8988T (cell line): ENCODE measurements at regions not wholly inside any gene's neighbourhood (a gene's known extent, or its start where the extent isn't known, plus 50 kb on each side); places are given as distances from the start of the nearest gene placed in this dataset.

Source experiments
- DNase-seq: peaks from one replicate; pipeline ENCODE4 v3.0.0; 2011

- DNase-seq, result no peak
Observed at GRCh38 chr2:64831977-64832328, 157.2 kb upstream of the SLC1A4 start.

DNA sequence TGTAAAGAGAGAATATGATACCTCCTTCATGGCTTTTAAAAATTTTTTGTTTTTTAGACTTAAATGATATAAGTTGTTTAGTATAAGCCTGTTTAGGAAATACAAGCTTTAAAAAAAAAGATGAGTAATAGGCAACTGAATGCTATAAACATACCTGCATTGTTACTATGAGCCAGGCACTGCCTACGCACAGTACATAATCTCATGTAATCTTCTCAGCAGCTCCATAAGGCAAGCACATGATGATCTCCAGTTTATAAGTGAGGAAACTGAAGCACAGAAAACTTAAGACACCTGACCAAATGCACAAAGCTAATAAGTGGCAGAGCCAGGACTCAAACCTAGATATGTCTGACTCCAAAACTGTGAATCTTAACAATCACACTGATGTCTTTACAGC lies 156.3 kb upstream of the SLC1A4 start:
- DNase-seq, result no peak

- DNase-seq, result no peak
Observed at GRCh38 chr2:64836566-64836965, 152.6 kb upstream of the SLC1A4 start.

DNA sequence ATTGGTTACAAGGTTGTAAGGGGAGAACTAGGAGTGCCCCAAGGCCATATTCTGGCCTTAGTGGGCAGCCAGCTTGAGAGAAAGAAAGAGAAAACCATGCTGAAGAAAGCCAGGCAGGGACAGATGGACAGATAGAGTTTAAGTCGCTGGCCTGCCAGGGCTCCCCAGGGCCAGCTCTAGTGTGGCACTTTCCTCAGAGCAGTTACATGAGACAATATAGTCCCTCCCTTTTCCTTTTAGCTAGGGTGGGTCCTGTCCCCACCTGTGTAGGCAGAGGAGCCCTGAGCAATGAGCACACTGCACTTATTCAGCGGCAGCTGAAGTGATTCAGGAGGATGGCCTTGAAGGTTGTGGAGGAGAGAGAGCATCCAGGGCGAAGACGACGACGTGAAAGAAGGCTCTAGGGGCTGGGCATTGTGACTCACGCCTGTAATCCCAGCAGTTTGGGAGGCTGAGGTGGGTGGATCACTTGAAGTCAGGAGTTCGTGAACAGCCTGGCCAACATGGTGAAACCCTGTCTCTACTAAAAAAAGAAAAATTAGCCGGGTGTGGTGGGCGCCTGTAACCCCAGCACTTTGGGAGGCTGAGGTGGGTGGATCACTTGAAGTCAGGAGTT lies 152.0 kb upstream of the SLC1A4 start:
- no peak for DNase-seq

GRCh38 chr2:64837925-64838641 lies 151.1 kb upstream of the SLC1A4 start:
- no peak for DNase-seq

DNA sequence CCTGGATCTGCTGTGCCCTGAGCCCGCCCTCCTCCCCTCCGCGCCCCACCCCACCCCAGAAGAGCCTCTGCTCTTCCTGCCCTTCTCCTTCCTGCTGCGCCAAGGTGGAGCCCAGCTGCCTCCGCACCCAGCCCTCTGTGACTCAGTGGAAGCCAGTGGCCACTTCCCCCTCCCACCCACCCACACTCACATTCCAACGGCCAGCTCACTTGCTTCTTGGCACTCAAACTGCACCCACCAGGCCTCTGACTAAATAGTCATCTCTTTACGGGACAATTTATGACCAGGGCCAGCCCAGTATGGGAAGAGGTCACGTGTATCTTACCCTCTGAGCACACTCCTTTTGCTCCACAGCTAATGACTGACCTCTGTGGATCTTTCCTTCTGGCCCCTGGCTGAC lies 150.4 kb upstream of the SLC1A4 start:
- peak; percentile 66 for DNase-seq

DNA sequence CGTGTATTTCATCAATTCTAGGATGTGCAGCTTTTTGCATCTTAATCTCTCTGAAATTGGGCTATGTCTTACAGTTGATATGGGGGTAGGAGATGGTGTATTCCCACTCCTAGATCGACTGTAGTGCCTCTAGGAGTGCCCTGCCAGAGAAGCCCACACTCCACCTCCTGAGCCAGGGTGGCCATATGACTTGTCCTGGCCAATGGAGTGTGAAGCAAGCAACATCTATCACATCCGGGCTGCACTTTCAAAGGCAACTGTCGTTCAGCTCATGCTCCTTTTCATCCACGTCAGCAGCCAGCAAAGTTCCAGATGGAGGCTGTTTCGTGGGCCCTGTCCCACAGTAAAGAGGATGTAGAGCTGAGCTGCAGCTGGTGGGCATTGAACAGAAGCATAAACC lies 149.4 kb upstream of the SLC1A4 start:
- DNase-seq, result no peak

DNA sequence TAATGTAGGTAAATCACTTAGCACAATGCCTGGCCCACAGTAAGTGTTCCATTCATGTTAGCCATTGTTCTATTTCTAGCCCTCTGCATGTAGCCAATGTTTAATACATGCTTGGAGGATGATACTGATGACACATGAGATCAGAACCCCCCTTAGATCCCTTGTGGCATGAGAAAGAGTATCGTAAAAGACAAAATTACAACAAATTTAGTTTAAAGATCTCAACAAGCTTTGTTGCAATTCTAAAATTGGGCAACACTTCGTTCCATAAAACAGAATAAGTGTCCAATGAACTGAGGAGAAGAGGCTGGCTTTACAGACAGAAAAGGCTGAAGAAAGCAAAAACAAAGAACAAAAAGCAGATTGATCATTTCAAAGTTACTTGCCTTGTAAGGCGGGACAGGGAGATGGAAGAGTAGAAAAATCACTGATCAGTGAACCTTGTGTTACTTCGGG lies 148.7 kb upstream of the SLC1A4 start:
- no peak for DNase-seq

- no peak for DNase-seq
Observed at GRCh38 chr2:64841461-64841860, 147.7 kb upstream of the SLC1A4 start.

DNA sequence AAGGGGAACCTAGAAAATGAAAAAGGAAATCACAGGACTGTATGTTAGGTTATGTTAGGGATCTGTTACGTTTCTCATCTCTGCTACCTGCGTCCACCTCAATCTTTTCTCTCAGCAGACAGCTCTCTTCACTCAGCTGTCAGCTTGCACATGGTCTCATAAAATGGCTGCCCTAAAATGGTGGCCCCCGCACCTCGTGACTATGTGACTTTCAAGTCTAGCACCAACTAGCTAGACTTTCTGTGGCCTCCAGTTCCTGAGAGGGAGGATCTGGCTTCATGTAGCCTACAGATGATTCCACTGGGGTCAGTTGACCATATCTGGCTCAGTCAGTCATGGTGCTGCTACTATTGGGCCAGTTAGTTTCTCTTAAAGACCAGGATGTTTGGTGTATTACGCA lies 147.2 kb upstream of the SLC1A4 start:
- no peak for DNase-seq

DNA sequence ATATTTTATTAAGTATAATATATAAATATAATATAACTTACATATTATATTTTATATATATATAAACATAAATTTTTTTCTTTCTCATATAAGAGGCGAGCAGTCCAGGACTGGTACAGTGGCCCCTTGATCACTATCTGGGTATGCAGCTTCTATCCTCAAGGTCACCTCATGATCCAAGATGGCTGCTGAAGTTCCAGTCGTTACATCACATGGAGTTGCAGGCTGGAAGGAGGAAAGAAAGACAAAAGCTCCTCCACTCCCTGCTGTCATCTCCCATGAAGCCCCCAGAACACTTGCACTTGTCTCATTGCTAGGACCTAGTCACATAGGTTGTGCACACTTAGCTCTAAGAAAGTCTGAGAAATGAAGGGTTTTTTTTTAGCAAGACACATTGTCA lies 145.1 kb upstream of the SLC1A4 start:
- no peak for DNase-seq

DNA sequence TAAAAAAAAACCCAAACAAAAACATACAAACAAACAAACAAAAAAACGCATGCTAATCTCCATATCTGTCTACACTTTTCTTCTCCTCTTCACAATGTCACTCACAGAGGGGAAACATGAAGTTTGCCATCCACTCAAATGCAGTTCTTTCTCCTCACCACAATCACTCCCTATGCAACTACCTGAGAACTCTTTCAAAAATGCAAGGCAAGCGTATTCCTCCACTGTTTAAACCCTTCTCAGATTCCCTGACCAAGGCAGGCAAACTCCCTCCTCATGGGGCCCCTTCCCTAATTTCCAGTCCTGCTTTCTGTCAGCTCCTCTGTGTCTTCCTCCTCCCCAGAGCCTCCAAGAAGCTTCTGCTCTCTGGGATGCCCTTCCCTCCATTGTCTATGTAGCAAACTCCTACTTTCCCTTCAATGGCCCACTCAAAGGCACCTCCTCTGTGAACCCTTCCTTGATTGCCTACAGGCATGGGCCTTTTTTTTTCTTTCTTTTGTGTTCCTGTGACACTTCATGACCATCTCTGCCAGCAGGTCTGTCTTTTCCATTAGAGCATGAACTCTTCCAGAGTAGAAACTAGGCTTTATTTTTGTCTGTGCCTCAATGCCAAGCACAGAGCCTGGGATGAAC lies 143.8 kb upstream of the SLC1A4 start:
- no peak for DNase-seq

- no peak for DNase-seq
Observed at GRCh38 chr2:64846177-64846576, 143.0 kb upstream of the SLC1A4 start.

GRCh38 chr2:64847930-64848329 lies 141.3 kb upstream of the SLC1A4 start:
- DNase-seq, result no peak

DNA sequence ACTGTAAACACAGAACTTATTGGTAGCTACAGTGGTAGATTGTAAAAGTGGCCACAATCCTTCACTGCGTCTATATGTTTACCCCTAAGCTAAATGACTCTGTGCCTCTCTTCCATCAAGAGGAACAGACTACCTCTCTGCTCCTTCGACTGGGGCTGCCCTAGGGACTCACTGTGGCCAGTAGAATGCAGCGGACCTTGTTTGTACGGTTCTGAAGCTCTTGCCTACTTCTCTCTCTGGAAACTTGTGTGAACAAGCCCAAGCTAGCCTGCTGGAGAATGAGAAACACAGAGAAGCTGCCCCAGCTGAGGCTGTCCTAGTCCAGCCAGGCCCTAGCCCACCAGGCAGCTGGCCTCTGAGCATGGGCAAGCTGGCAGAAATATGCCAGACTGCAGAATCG lies 140.8 kb upstream of the SLC1A4 start:
- DNase-seq, result no peak

- no peak for DNase-seq
Observed at GRCh38 chr2:64848945-64849344, 140.3 kb upstream of the SLC1A4 start.

DNA sequence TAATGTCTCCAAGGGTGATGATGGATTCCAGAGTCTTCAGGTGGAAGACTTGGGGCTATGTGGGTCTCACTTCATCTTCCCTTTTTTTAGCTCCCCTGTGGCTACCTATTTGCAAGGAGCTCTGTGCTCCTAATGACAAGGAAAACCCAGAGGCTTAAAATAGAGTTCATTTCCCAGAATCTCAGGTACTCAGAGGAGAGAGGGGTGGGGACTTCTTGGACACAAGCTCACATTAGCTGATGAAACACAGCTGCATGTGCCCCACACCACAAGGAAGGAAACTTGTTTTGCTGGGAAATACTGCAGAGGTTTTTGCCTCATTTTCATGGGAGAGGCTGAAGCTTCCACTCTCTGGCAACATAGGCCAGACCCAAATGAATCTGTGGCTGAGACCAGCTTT lies 138.6 kb upstream of the SLC1A4 start:
- DNase-seq, result no peak

DNA sequence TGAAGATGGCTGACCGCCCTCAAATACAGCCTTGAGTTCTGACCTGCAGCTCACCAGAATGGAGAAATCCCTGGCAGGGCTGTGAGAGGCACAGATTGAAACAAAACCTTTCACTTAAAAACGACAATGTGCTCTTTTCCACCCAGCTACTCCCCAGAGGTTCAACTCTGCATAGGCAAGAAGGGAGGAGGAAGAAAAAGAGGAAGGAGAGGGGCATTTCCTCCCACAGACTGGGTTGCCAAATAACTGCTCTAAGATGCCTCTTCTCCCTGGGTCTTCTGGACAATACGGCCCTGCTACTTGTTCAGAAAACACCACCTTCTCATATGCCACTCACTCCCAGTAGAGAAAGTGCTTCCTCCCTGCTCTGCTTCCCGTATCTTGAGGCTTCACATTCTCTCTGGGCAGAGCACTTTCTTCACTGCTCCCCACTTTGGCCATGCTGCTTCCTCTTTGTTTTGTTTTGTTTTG lies 136.4 kb upstream of the SLC1A4 start:
- no peak for DNase-seq

DNA sequence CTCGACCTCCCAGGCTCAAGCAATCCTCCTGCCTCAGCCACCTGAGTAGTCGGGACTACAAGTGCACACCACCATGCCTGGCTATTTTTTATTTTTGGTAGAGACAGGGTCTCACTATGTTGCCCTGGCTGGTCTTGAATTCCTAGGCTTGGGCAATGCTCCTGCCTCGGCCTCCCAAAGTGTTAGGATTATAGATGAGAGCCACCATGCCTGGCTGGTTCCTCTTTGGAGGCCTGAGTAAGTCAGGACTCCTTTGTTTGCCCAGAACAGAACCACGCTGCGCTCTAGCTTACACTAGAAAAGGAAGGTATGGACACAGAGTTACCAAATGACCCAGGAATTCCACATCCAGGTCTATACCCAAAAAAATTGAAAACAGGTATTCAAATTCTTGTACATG lies 135.9 kb upstream of the SLC1A4 start:
- DNase-seq, result no peak

GRCh38 chr2:64853894-64854293 lies 135.3 kb upstream of the SLC1A4 start:
- DNase-seq, result no peak

DNA sequence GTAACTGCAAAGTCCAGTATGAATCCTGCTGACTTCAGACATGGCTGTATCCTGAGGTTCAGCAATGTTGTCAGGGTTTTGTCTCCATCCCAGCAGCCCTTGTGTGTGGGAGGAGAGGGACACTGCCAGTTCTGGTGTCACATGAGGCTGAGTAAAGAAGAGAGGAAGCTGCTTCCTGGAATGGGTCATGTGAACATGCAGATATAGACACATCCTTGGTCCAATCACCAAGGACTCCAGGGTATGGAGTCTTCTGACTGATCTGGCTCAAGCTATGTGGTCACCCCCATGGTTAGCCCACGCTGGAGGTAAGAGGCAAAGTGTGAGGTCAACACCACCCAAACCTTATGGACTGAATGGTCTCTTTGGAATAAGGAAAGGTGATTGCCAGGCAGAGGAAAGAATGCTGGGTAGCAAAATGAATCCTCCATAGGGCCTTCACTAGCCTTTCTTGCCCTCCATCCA lies 134.4 kb upstream of the SLC1A4 start:
- no peak for DNase-seq

DNA sequence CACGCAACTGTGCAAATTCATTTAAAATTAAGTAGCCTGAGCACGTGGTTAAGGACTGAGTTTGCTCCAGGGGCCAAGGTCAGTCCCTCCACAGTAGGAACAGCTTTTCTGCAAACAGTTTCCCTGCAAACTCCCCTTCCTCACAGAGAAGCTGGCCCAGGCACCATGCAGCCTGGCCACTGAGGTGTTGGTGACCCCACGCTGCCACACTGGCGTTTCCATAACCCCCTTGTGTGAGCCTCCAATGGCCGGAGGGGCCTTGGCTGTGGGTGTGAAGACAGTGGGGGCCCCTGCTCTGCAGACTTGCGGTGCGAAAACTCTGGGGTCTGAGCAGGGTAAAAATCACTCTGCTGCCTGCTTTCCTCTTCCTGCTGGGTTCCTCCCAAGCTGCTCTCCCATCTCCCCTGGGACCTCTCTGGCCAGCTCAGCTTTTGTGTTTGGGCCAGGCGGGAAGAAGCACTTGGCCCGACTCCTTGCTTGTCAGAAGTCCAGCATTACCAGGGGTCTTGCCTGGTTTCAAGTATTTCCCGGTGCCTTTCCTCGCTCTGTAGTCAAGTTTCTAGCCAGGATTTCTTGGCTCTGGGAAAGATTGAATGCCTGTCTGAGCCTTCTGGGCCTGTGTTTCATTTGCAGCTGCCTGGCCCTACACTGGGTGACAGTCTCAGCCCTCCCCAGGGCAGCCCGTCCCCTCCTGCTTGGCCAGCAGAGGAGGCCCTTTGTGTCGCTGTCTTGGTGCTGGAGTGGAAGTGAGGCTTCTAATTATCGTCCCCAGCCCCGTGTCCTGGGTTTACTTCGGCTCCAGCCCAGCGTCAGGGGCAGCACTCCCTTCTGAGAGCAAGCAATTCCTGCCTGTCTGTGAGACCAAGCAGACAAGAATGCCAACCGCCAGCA lies 131.4 kb upstream of the SLC1A4 start:
- DNase-seq, result no peak
